Loucy (cell line): ENCODE measurements at regions not wholly inside any gene's neighbourhood (a gene's known extent, or its start where the extent isn't known, plus 50 kb on each side); places are given as distances from the start of the nearest gene placed in this dataset.

ENCODE experiments used
- H2AFZ ChIP-seq: fragments of 200-600 bp; sonication (generic); 2 replicates; pipeline ENCODE4 v1.6.0; 2016; ENCODE audit warnings: antibody characterized with exemption, mild to moderate bottlenecking, low read length, moderate library complexity
- H3F3A ChIP-seq: fragments of 200-600 bp; 2 replicates; pipeline ENCODE4 v1.6.0; 2016; ENCODE audit warnings: antibody characterized with exemption, low read depth, mild to moderate bottlenecking
- H3K27me3 ChIP-seq: fragments of 200-600 bp; sonication (generic); 2 replicates; pipeline ENCODE4 v1.6.1; 2014; ENCODE audit warnings: low read length, mild to moderate bottlenecking; ENCODE audit not compliant: insufficient read depth, poor library complexity, severe bottlenecking
- H3K36me3 ChIP-seq: fragments of 200-600 bp; sonication (generic); 2 replicates; pipeline ENCODE4 v1.6.1; 2016; ENCODE audit warnings: low read length; ENCODE audit not compliant: insufficient read depth
- H3K4me1 ChIP-seq: fragments of 200-600 bp; sonication (generic); 2 replicates; pipeline ENCODE4 v1.5.1; 2014; ENCODE audit warnings: low read length, mild to moderate bottlenecking; ENCODE audit not compliant: insufficient read depth, poor library complexity, severe bottlenecking
- H3K4me2 ChIP-seq: fragments of 200-600 bp; sonication (generic); 2 replicates; pipeline ENCODE4 v1.6.0; 2014; ENCODE audit warnings: antibody characterized with exemption, low read length, low read depth, mild to moderate bottlenecking; ENCODE audit not compliant: poor library complexity, severe bottlenecking
- H3K4me3 ChIP-seq: fragments of 200-600 bp; sonication (generic); 2 replicates; pipeline ENCODE4 v1.5.1; 2014; ENCODE audit warnings: low read length, mild to moderate bottlenecking, mixed read lengths; ENCODE audit not compliant: poor library complexity, severe bottlenecking
- H3K79me2 ChIP-seq: fragments of 200-600 bp; sonication (generic); 2 replicates; pipeline ENCODE4 v1.6.1; 2014; ENCODE audit warnings: low read length; ENCODE audit not compliant: insufficient read depth
- H3K9ac ChIP-seq: fragments of 200-600 bp; sonication (generic); 2 replicates; pipeline ENCODE4 v1.6.0; 2014; ENCODE audit warnings: mild to moderate bottlenecking, low read depth, low read length, moderate library complexity; ENCODE audit not compliant: poor library complexity, severe bottlenecking
- H3K9me2 ChIP-seq: fragments of 200-600 bp; sonication (generic); replicated peaks from 2 replicates; pipeline ENCODE4 v1.6.1; 2016; ENCODE audit warnings: low read depth, low read length, mixed read lengths
- H3K9me3 ChIP-seq: fragments of 200-600 bp; sonication (generic); 2 replicates; pipeline ENCODE4 v1.6.1; 2014; ENCODE audit warnings: mild to moderate bottlenecking, antibody characterized with exemption, low read length, low read depth; ENCODE audit not compliant: insufficient read depth
- H4K20me1 ChIP-seq: fragments of 200-600 bp; sonication (generic); 2 replicates; pipeline ENCODE4 v1.6.0; 2014; ENCODE audit warnings: antibody characterized with exemption, low read length, mild to moderate bottlenecking; ENCODE audit not compliant: insufficient read depth, poor library complexity, severe bottlenecking
- CTCF ChIP-seq: fragments of 200-600 bp; sonication (generic); conservative IDR thresholded peaks from 2 replicates; pipeline ENCODE4 v1.5.1; 2014; ENCODE audit warnings: mild to moderate bottlenecking, antibody characterized with exemption, low read length
- EZH2phosphoT487 ChIP-seq: fragments of 200-600 bp; IDR thresholded peaks from 2 replicates; pipeline ENCODE4 v1.6.1; 2018; ENCODE audit warnings: antibody characterized with exemption, mild to moderate bottlenecking, moderate library complexity, borderline replicate concordance

- no peak overlapping the region for H2AFZ ChIP-seq
- no peak overlapping the region for H3K9ac ChIP-seq
- H4K20me1 ChIP-seq, result no peaks in the 10 kb centered on the region
- H3K4me2 ChIP-seq, result no peak overlapping the region
- H3K27me3 ChIP-seq, result no peaks in the 10 kb centered on the region
- H3K36me3 ChIP-seq, result no peaks in the 10 kb centered on the region
- H3K9me3 ChIP-seq, result no peaks in the 10 kb centered on the region
- no peaks in the 10 kb centered on the region for H3K4me1 ChIP-seq
- TF ChIP-seq EZH2phosphoT487, result no peak
- TF ChIP-seq CTCF, result no peak
- H3F3A ChIP-seq, result no peaks in the 10 kb centered on the region
- no peaks in the 10 kb centered on the region for H3K9me2 ChIP-seq
- no peak overlapping the region for H3K4me3 ChIP-seq
- H3K79me2 ChIP-seq, result no peaks in the 10 kb centered on the region
Measured at GRCh38 chr16:64742455-64743223, 379.2 kb downstream of the CDH11 start.

GRCh38 chr16:64740261-64740660 lies 381.6 kb downstream of the CDH11 start:
- Histone ChIP-seq H2AFZ (no peak overlapping the region), H3K27me3 (no peaks in the 10 kb centered on the region), H3K36me3 (no peaks in the 10 kb centered on the region), H4K20me1 (no peaks in the 10 kb centered on the region), H3K9me2 (no peaks in the 10 kb centered on the region), H3K4me2 (no peak overlapping the region), H3K4me1 (no peaks in the 10 kb centered on the region), H3K4me3 (no peak overlapping the region), H3F3A (no peaks in the 10 kb centered on the region), H3K9me3 (no peaks in the 10 kb centered on the region), H3K79me2 (no peaks in the 10 kb centered on the region), H3K9ac (no peak overlapping the region)
- no peak for TF ChIP-seq EZH2phosphoT487
- no peak for TF ChIP-seq CTCF

DNA sequence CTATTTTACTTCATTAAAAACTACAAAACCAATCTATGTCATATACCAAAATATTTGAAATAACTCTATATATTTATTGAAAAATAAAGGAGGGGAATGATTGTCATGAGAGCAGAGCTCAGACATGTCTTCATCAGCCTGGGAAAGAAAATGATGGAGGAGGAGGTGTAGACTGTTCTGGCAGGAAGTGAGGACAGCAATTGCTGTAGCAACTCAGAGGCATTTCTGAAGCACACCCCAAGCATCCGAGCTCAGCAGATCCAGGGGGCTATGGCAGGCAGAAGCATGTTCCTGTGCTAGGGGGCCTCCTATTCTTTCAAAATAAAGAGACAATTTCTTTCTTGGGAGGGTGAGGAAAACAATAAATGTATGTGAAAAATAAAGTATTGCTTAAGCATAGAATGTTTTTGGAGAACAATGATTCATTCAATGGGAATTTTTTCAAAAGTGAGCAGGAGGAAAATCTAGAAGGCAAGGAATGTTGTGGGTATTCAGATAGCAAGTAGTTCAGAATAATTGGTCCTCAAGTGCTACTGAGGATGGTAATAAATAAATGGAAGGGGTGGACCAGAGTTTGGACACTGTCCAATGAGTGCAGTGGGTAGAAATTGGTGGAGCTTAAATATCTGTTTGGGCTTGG lies 383.4 kb downstream of the CDH11 start:
- H3K79me2 ChIP-seq, result no peaks in the 10 kb centered on the region

More for the DNA sequence above, 383.4 kb downstream of the CDH11 start:
- Histone ChIP-seq H3K27me3 (no peaks in the 10 kb centered on the region), H4K20me1 (no peaks in the 10 kb centered on the region), H3K36me3 (no peaks in the 10 kb centered on the region), H3F3A (no peaks in the 10 kb centered on the region), H2AFZ (no peak overlapping the region), H3K9me2 (no peaks in the 10 kb centered on the region), H3K4me1 (no peaks in the 10 kb centered on the region), H3K4me2 (no peak overlapping the region), H3K4me3 (no peak overlapping the region), H3K9ac (no peak overlapping the region), H3K9me3 (no peaks in the 10 kb centered on the region)
- TF ChIP-seq CTCF (no peak), EZH2phosphoT487 (no peak)
